ENCODE measurements at regions not wholly inside any gene's neighbourhood (a gene's known extent, or its start where the extent isn't known, plus 50 kb on each side); places are given as distances from the start of the nearest gene placed in this dataset.

- Histone ChIP-seq H2AFZ (ENCODE audit: low read depth, low read length) (no peak overlapping the region), H3K4me1 (ENCODE audit: control insufficient read depth, extremely low read depth, insufficient read depth, low read length) (no peaks in the 10 kb centered on the region), H3K4me2 (ENCODE audit: insufficient read depth, low read length) (no peak overlapping the region), H3K9me1 (replicated peaks; ENCODE audit: control insufficient read depth, extremely low read depth, insufficient read depth, low read length) (no peaks in the 10 kb centered on the region), H3K27ac (ENCODE audit: insufficient read depth, low read depth, low read length) (no peak overlapping the region), H4K20me1 (replicated peaks; ENCODE audit: control insufficient read depth, extremely low read depth, insufficient read depth, low read length) (no peaks in the 10 kb centered on the region), H3K9ac (replicated peaks; ENCODE audit: extremely low read depth, insufficient read depth, low read length) (no peak overlapping the region), H3K9me3 (replicated peaks; ENCODE audit: control insufficient read depth, insufficient read depth, low read length) (peaks cover 2% of the 10 kb centered on the region), H3K79me2 (ENCODE audit: control insufficient read depth, insufficient read depth, low read length) (no peaks in the 10 kb centered on the region), H3K36me3 (ENCODE audit: control insufficient read depth in 2 of 2, extremely low read depth in 1 of 2, insufficient read depth in 2 of 2, low read length in 2 of 2) (no peaks in the 10 kb centered on the region), H3K4me3 (replicated peaks in 1 of 3; ENCODE audit: insufficient read depth in 1 of 3, low read depth in 1 of 3, low read length in 3 of 3) (no peak overlapping the region), H3K27me3 (ENCODE audit: control insufficient read depth in 2 of 2, insufficient read depth in 2 of 2, low read length in 2 of 2) (no peaks in the 10 kb centered on the region)
- CTCF ChIA-PET: no interaction called here
- DNase-seq (ENCODE audit: low read depth, low spot score): no peak
- POLR2A ChIA-PET: no interaction called here
- no TSS peak for BruUV-seq (replicated peaks)
- TF ChIP-seq FOS (IDR thresholded peaks at IDR 0.05; ENCODE audit: borderline replicate concordance, insufficient read depth, low read length) (no peak), MAX (IDR thresholded peaks at IDR 0.05; ENCODE audit: insufficient read depth, insufficient read length) (no peak), CTCF (IDR thresholded peaks at IDR 0.05; ENCODE audit: extremely low read depth in 1 of 2, insufficient read depth in 1 of 2, low read depth in 1 of 2, low read length in 2 of 2) (no peak), EZH2 (IDR thresholded peaks at IDR 0.05; ENCODE audit: borderline replicate concordance, low read depth, low read length, severe bottlenecking) (no peak), POLR2AphosphoS5 (IDR thresholded peaks at IDR 0.05; ENCODE audit: insufficient read depth, low read depth, low read length) (no peak), POLR2A (IDR thresholded peaks at IDR 0.05; ENCODE audit: low read depth, low read length) (no peak)
- no peak for FAIRE-seq
- dilution Hi-C loops (cut with MboI; ENCODE audit: extremely low pct_ligation_motif_present, low sequenced_read_pairs) (no loop called here), intact Hi-C loops (cut with micrococcal nuclease) (no loop called here)
These were observed 60.1 kb upstream of the MSX2 start for GRCh38 chr5:174664180-174664850.
